B cell (primary cell): ENCODE measurements at regions not wholly inside any gene's neighbourhood (a gene's known extent, or its start where the extent isn't known, plus 50 kb on each side); places are given as distances from the start of the nearest gene placed in this dataset.
"Not testable (repeated sequence)": the region's sequence is repeated elsewhere in the genome, so short reads cannot be mapped to it uniquely, and the experiment has no call there.

Experiments
- ATAC-seq: fragments of 200-7000 bp; cut with Tn5 transposase; one replicate; pipeline ENCODE4 v1.10.0; 2021; ENCODE audit warnings: low read depth, mild to moderate bottlenecking, moderate number of reproducible peaks, moderate library complexity
- CTCF ChIA-PET: fragments of 350-600 bp; sonication (Branson Sonifier 250); formaldehyde crosslinking; loops from one replicate; lab custom pipeline; 2021; ENCODE audit warnings: antibody characterized with exemption, inconsistent platforms; lab: Charles Lee
- POLR2A ChIA-PET: fragments of 350-600 bp; sonication (Branson Sonifier 250); formaldehyde crosslinking; loops from one replicate; lab custom pipeline; 2021; ENCODE audit warnings: antibody characterized with exemption; lab: Charles Lee
- DNase-seq: peaks from one replicate; pipeline ENCODE4 v3.0.0; 2013
- H2AFZ ChIP-seq: 2 replicates; pipeline ENCODE4 v1.6.1; 2012; ENCODE audit warnings: mild to moderate bottlenecking, low read depth, low read length; ENCODE audit not compliant: insufficient read depth, poor library complexity, severe bottlenecking
- H3K27ac ChIP-seq, 2 donors: 1 replicate in 1 of 2; 2 replicates in 1 of 2; pipeline ENCODE4 v1.5.1; 2012 to 2013; ENCODE audit warnings: low read length in 2 of 2, mild to moderate bottlenecking in 2 of 2, moderate library complexity in 1 of 2
- H3K27me3 ChIP-seq, 4 experiments: fragments of 200-600 bp in 1 of 4; sonication (generic) in 1 of 4; replicated peaks in 1 of 4; 1 replicate in 2 of 4; 2 replicates in 2 of 4; pipeline versions ENCODE4 v1.6.1 to v1.7.0; 2013 to 2016; ENCODE audit warnings: low read length in 3 of 4, mild to moderate bottlenecking in 2 of 4, mixed read lengths in 1 of 4, moderate library complexity in 1 of 4; ENCODE audit not compliant: insufficient read depth in 4 of 4, control insufficient read depth in 3 of 4; ENCODE audit errors: control extremely low read depth in 1 of 4
- H3K36me3 ChIP-seq, 2 experiments: replicated peaks in 1 of 2; 1 replicate in 1 of 2; 2 replicates in 1 of 2; pipeline versions ENCODE4 v1.6.1 to v1.7.1; 2013; ENCODE audit warnings: low read length in 1 of 2; ENCODE audit not compliant: insufficient read depth in 2 of 2, control insufficient read depth in 1 of 2; ENCODE audit errors: control extremely low read depth in 1 of 2, extremely low read depth in 1 of 2
- H3K4me1 ChIP-seq, 2 donors: fragments of 200-600 bp in 1 of 2; sonication (generic) in 1 of 2; 1 replicate in 1 of 2; 2 replicates in 1 of 2; pipeline versions ENCODE4 v1.5.1 to v1.6.1; 2013 to 2017; ENCODE audit warnings: low read length in 2 of 2; ENCODE audit not compliant: control insufficient read depth in 2 of 2, insufficient read depth in 2 of 2
- H3K4me2 ChIP-seq: replicated peaks from 2 replicates; pipeline ENCODE3; 2012; ENCODE audit warnings: mild to moderate bottlenecking, low read depth, low read length; ENCODE audit not compliant: poor library complexity, severe bottlenecking
- H3K4me3 ChIP-seq, 5 experiments: fragments of 200-600 bp in 1 of 5; sonication (generic) in 1 of 5; 1 replicate in 3 of 5; 2 replicates in 2 of 5; pipeline versions ENCODE4 v1.5.1 to v1.7.0; 2011 to 2016; ENCODE audit warnings: low read length in 4 of 5, mild to moderate bottlenecking in 4 of 5, low read depth in 2 of 5, control low read depth in 1 of 5, moderate library complexity in 1 of 5; ENCODE audit not compliant: insufficient read depth in 1 of 5; ENCODE audit errors: control extremely low read depth in 1 of 5, extremely low read depth in 1 of 5
- H3K79me2 ChIP-seq: fragments of 200-600 bp; sonication (generic); one replicate; pipeline ENCODE4 v1.6.0; 2016; ENCODE audit warnings: low read length; ENCODE audit not compliant: control insufficient read depth, insufficient read depth
- H3K9ac ChIP-seq: fragments of 200-600 bp; sonication (generic); 2 replicates; pipeline ENCODE4 v1.6.1; 2017; ENCODE audit warnings: mild to moderate bottlenecking, low read length, moderate library complexity
- H3K9me3 ChIP-seq, 3 donors: one replicate each; pipeline versions ENCODE4 v1.6.1 to v1.7.1; 2013; ENCODE audit warnings: low read length in 2 of 3; ENCODE audit not compliant: control insufficient read depth in 2 of 3, insufficient read depth in 1 of 3; ENCODE audit errors: control extremely low read depth in 1 of 3
- H4K20me1 ChIP-seq: 2 replicates; pipeline ENCODE4 v1.6.0; 2012; ENCODE audit warnings: mild to moderate bottlenecking, low read length; ENCODE audit not compliant: insufficient read depth, control insufficient read depth, poor library complexity, severe bottlenecking
- H3K27ac Mint-ChIP-seq: one replicate; pipeline ENCODE4 v1.8.0; 2021; ENCODE audit warnings: mixed read lengths
- H3K27me3 Mint-ChIP-seq: one replicate; pipeline ENCODE4 v1.8.0; 2021; ENCODE audit warnings: mixed read lengths
- H3K4me1 Mint-ChIP-seq: one replicate; pipeline ENCODE4 v1.8.0; 2021; ENCODE audit warnings: mixed read lengths
- H3K4me3 Mint-ChIP-seq: one replicate; pipeline ENCODE4 v1.8.0; 2021; ENCODE audit warnings: mixed read lengths
- H3K9me3 Mint-ChIP-seq: one replicate; pipeline ENCODE4 v1.8.0; 2022; ENCODE audit warnings: mixed read lengths; ENCODE audit not compliant: insufficient read depth
- WGBS: methylation state at CpG from one replicate; pipeline ENCODE4 v1.1.5; 2013; ENCODE audit warnings: missing lambda C conversion rate; ENCODE audit not compliant: insufficient coverage; 5-methylcytosine and 5-hydroxymethylcytosine counted together
- intact Hi-C: fragments of 100-400 bp; cut with micrococcal nuclease; formaldehyde crosslinking; loops from one replicate; pipeline ENCODE4 v1.10.0; 2022

GRCh38 chr12:16019-16418 lies 50.5 kb upstream of the IQSEC3 start:
- WGBS, result no CpG with 5 or more reads among the region's 9 CpGs
- not testable (repeated sequence) for ATAC-seq

GRCh38 chr12:16541-16940 lies 50.0 kb upstream of the IQSEC3 start:
- H3K9me3 ChIP-seq, H3K4me3 Mint-ChIP-seq, ATAC-seq, intact Hi-C loops, H3K27ac ChIP-seq, H3K79me2 ChIP-seq, H4K20me1 ChIP-seq, H3K27me3 Mint-ChIP-seq, POLR2A ChIA-PET, H3K4me1 ChIP-seq, H3K9ac ChIP-seq, H3K27me3 ChIP-seq, H3K4me1 Mint-ChIP-seq, CTCF ChIA-PET, DNase-seq, H3K9me3 Mint-ChIP-seq, H3K4me3 ChIP-seq, H3K36me3 ChIP-seq, H2AFZ ChIP-seq, H3K27ac Mint-ChIP-seq, H3K4me2 ChIP-seq: not testable (repeated sequence)
- no CpG with 5 or more reads among the region's 9 CpGs for WGBS

More at GRCh38 chr12:16019-16418, 50.5 kb upstream of the IQSEC3 start:
- H3K27me3 Mint-ChIP-seq, H3K4me2 ChIP-seq, H3K4me3 ChIP-seq, H4K20me1 ChIP-seq, H3K4me1 Mint-ChIP-seq, H3K9ac ChIP-seq, H3K4me1 ChIP-seq, intact Hi-C loops, CTCF ChIA-PET, H3K27ac ChIP-seq, H3K9me3 ChIP-seq, H3K4me3 Mint-ChIP-seq, H3K27ac Mint-ChIP-seq, H3K36me3 ChIP-seq, H2AFZ ChIP-seq, H3K27me3 ChIP-seq, DNase-seq, H3K9me3 Mint-ChIP-seq, POLR2A ChIA-PET, H3K79me2 ChIP-seq: not testable (repeated sequence)
